Glutamatergic neuron (in vitro differentiated cells): ENCODE measurements at regions not wholly inside any gene's neighbourhood (a gene's known extent, or its start where the extent isn't known, plus 50 kb on each side); places are given as distances from the start of the nearest gene placed in this dataset.
A peak's percentile ranks its signal among the peaks of the same experiment; 100 is the strongest.

Source experiments
- DNase-seq: peaks from one replicate; pipeline ENCODE4 v3.0.0; 2022
- H3K27ac Mint-ChIP-seq: one replicate; pipeline ENCODE4 v1.8.0; 2020; ENCODE audit warnings: mild to moderate bottlenecking, mixed read lengths, inconsistent platforms; ENCODE audit not compliant: unreplicated experiment
- H3K27me3 Mint-ChIP-seq: one replicate; pipeline ENCODE4 v1.8.0; 2020; ENCODE audit warnings: mild to moderate bottlenecking, moderate library complexity, mixed read lengths, inconsistent platforms; ENCODE audit not compliant: unreplicated experiment
- H3K36me3 Mint-ChIP-seq: one replicate; pipeline ENCODE4 v1.8.0; 2020; ENCODE audit warnings: mild to moderate bottlenecking, mixed read lengths, inconsistent platforms; ENCODE audit not compliant: unreplicated experiment
- H3K4me1 Mint-ChIP-seq: one replicate; pipeline ENCODE4 v1.8.0; 2020; ENCODE audit warnings: mild to moderate bottlenecking, low read depth, mixed read lengths, inconsistent platforms; ENCODE audit not compliant: unreplicated experiment
- H3K4me3 Mint-ChIP-seq: one replicate; pipeline ENCODE4 v1.8.0; 2020; ENCODE audit warnings: mild to moderate bottlenecking, mixed read lengths, inconsistent platforms; ENCODE audit not compliant: unreplicated experiment
- H3K9me3 Mint-ChIP-seq: one replicate; pipeline ENCODE4 v1.8.0; 2020; ENCODE audit warnings: mild to moderate bottlenecking, moderate library complexity, mixed read lengths, inconsistent platforms; ENCODE audit not compliant: unreplicated experiment
- TF ChIP-seq, protein P1 (sequence below): fragments of 200-600 bp; sonication (generic); IDR thresholded peaks from one replicate; pipeline ENCODE4 v1.5.0; 2021; ENCODE audit not compliant: partially characterized antibody, unreplicated experiment

DNA sequence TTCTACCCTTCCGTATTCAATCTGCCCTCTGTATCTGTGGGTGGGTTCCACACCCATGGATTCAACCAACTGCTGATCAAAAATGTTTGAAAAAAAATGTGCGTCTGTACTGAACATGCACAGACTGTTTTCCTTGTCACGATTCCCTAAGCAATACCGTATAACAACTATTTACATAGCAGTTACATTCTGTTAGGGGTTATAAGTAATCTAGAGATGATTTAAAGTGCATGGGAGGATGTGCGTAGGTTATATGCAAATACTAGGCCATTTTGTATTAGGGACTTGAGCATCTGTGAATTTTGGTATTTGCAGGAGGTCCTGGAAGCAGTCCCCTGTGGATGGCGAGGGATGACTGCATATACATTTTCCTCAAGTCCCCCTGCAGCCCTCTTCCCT lies 486.9 kb downstream of the PREX1 start:
- no peak for DNase-seq
- Mint-ChIP-seq H3K4me1 (peaks cover 14% of the 10 kb centered on the region), H3K4me3 (no peak overlapping the region), H3K36me3 (no peaks in the 10 kb centered on the region), H3K9me3 (peaks cover 2% of the 10 kb centered on the region), H3K27ac (peak overlapping the region; percentile 52), H3K27me3 (peaks cover 10% of the 10 kb centered on the region)
- TF ChIP-seq, protein P1, sequence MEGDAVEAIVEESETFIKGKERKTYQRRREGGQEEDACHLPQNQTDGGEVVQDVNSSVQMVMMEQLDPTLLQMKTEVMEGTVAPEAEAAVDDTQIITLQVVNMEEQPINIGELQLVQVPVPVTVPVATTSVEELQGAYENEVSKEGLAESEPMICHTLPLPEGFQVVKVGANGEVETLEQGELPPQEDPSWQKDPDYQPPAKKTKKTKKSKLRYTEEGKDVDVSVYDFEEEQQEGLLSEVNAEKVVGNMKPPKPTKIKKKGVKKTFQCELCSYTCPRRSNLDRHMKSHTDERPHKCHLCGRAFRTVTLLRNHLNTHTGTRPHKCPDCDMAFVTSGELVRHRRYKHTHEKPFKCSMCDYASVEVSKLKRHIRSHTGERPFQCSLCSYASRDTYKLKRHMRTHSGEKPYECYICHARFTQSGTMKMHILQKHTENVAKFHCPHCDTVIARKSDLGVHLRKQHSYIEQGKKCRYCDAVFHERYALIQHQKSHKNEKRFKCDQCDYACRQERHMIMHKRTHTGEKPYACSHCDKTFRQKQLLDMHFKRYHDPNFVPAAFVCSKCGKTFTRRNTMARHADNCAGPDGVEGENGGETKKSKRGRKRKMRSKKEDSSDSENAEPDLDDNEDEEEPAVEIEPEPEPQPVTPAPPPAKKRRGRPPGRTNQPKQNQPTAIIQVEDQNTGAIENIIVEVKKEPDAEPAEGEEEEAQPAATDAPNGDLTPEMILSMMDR = no peak

DNA sequence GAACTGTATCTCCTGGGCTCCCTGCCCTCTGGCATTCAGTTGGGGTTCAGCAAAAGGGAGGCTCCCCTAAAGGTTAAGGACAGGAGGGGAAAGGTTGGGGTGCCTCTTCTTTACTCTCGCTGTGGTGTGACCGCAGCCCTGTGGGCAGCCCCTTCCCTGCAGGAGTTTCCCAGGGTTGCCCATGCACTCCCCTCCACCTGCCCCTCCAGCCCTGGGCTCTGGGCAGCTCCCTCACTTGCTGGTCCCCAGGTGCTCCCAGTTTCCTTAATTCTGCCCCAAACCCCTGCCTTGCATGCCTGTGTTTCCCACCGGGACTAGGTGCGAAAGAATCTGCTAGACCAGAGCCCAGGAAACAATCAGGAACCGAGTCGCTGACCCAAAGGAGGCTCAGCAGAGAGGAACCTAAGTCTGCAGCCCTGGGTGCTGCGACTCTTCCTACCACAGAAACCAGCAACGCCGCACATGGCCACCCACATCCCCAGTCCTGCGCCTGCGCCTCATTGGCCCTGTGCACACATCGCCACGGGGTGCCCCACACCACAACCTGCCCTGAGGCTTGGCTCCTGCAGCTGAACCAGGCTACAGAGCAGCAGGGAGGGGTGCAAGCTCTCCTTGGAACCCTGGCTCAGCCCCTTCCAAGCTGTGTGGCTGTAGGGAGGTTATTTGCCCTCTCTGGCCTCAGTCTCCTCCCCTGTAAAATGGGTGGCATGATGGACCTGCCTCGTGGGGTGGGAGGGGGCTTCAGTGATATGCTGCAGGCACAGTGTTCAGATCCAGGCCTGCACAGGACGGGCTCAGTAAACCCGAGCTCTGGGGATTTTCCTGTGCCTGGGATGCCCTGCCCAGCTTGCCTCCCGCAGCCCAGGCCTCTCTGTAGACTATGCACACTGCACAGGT lies 487.6 kb downstream of the PREX1 start:
- Mint-ChIP-seq H3K9me3 (peaks cover 2% of the 10 kb centered on the region), H3K36me3 (no peaks in the 10 kb centered on the region), H3K27me3 (peaks cover 10% of the 10 kb centered on the region), H3K4me3 (no peak overlapping the region), H3K27ac (peak overlapping the region; percentile 52), H3K4me1 (peaks cover 21% of the 10 kb centered on the region)
- DNase-seq = no peak
- TF ChIP-seq, protein P1 = no peak

DNA sequence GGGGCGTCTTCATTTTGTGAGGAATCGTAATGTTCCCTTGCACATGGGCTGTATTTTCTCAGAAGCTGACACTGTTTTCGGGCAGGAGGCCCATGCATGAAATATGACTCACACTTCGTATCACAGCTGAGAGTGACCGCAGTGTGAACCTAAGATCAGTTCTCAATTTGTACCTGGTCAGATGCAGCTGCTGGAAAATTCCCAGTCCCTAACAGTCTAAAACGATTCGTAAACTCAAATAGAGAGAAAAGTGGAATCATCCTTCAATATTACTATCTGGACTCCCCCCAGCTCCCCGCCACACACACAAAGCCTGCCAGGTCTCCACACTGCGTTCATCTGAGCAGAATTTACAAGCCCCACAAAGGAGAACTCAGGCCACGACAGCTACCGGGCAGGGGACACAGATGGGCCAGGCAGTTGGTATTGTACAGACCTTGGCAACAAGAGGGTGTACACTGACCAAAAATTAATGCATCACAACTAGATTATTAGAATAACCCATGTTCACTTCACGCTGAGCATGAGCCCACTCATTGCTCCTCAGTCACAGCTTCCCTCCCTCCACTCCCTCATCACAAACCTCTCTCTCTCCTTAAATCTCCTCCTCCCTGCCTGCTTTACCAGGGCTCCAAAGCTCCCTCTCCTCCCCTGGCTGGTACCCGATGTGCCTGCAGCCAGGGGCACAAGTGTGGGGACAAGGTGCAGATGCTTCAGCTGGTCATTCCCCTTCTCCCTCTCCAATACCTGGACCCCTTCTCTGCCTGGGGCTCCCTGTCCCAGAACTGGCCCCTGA lies 488.4 kb downstream of the PREX1 start:
- TF ChIP-seq, protein P1 = no peak
- Mint-ChIP-seq H3K36me3 (no peaks in the 10 kb centered on the region), H3K9me3 (peaks cover 2% of the 10 kb centered on the region), H3K27me3 (peaks cover 8% of the 10 kb centered on the region), H3K4me1 (peaks cover 21% of the 10 kb centered on the region), H3K4me3 (no peak overlapping the region), H3K27ac (no peak overlapping the region)
- DNase-seq = no peak

DNA sequence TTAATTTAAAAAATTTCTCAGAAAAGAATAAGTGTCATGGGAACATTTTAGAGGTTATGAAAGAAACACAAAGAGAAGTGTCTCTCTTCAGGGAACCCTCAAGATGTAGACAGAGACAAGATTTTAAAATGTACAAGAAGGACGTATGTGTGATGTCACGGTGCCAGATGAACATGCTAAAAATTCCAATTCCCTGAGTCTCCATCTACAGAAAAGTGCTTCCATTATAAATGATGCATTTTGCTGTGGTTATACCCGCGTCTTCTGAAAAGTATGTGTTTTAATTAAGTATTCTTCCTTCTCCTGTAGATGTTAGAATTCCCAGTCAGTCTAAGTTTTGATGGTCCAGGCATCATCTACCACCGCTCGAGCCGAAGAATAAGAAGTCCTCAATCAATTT lies 489.1 kb downstream of the PREX1 start:
- TF ChIP-seq, protein P1 = no peak
- no peak for DNase-seq
- H3K27ac Mint-ChIP-seq = no peak overlapping the region
- peaks cover 20% of the 10 kb centered on the region for H3K4me1 Mint-ChIP-seq
- H3K27me3 Mint-ChIP-seq = peaks cover 8% of the 10 kb centered on the region
- H3K4me3 Mint-ChIP-seq = no peak overlapping the region
- no peaks in the 10 kb centered on the region for H3K36me3 Mint-ChIP-seq
- peaks cover 2% of the 10 kb centered on the region for H3K9me3 Mint-ChIP-seq
